Stimulated activated CD8-positive, alpha-beta memory T cell treated with anti-CD3 and anti-CD28 coated beads, Interleukin-15, amount 100 ng/mL, for 4 hours (primary cell): ENCODE measurements at regions not wholly inside any gene's neighbourhood (a gene's known extent, or its start where the extent isn't known, plus 50 kb on each side); places are given as distances from the start of the nearest gene placed in this dataset.

Experiments
- DNase-seq, 2 donors: peaks; one replicate each; pipeline ENCODE4 v3.0.0-alpha.2; 2020; ENCODE audit warnings: low read depth in 2 of 2

- no peak for DNase-seq
Observed at GRCh38 chr17:33475594-33475993, 182.5 kb upstream of the ASIC2 start.

- no peak for DNase-seq
Observed at GRCh38 chr17:33481652-33482051, 188.6 kb upstream of the ASIC2 start.

- DNase-seq = no peak
Observed at GRCh38 chr17:33482636-33483035, 189.5 kb upstream of the ASIC2 start.

- DNase-seq = no peak
Observed at GRCh38 chr17:33484559-33484958, 191.5 kb upstream of the ASIC2 start.

GRCh38 chr17:33486135-33486885 lies 193.2 kb upstream of the ASIC2 start:
- DNase-seq = no peak

GRCh38 chr17:33487187-33487879 lies 194.2 kb upstream of the ASIC2 start:
- no peak for DNase-seq

- DNase-seq = no peak
Observed at GRCh38 chr17:33491871-33492481, 198.9 kb upstream of the ASIC2 start.

GRCh38 chr17:33492731-33493265 lies 199.7 kb upstream of the ASIC2 start:
- DNase-seq = no peak

GRCh38 chr17:33493566-33493965 lies 200.5 kb upstream of the ASIC2 start:
- DNase-seq = no peak

GRCh38 chr17:33494151-33494550 lies 201.1 kb upstream of the ASIC2 start:
- no peak for DNase-seq

GRCh38 chr17:33497623-33498022 lies 204.5 kb upstream of the ASIC2 start:
- DNase-seq = no peak

GRCh38 chr17:33498069-33498468 lies 205.0 kb upstream of the ASIC2 start:
- DNase-seq = no peak

- DNase-seq = no peak
Observed at GRCh38 chr17:33499040-33499439, 205.9 kb upstream of the ASIC2 start.

GRCh38 chr17:33500151-33500550 lies 207.1 kb upstream of the ASIC2 start:
- DNase-seq = no peak

GRCh38 chr17:33501185-33501584 lies 208.1 kb upstream of the ASIC2 start:
- no peak for DNase-seq

GRCh38 chr17:33504571-33504970 lies 211.5 kb upstream of the ASIC2 start:
- DNase-seq = no peak

- no peak for DNase-seq
Observed at GRCh38 chr17:33506889-33507650, 214.0 kb upstream of the ASIC2 start.

GRCh38 chr17:33508215-33508614 lies 215.1 kb upstream of the ASIC2 start:
- DNase-seq = no peak

- no peak for DNase-seq
Observed at GRCh38 chr17:33509331-33509730, 216.2 kb upstream of the ASIC2 start.

GRCh38 chr17:33511670-33512069 lies 218.6 kb upstream of the ASIC2 start:
- no peak for DNase-seq

GRCh38 chr17:33512113-33512512 lies 219.0 kb upstream of the ASIC2 start:
- no peak for DNase-seq

- no peak for DNase-seq
Observed at GRCh38 chr17:33513769-33514168, 220.7 kb upstream of the ASIC2 start.
